ENCODE measurements at regions not wholly inside any gene's neighbourhood (a gene's known extent, or its start where the extent isn't known, plus 50 kb on each side); places are given as distances from the start of the nearest gene placed in this dataset.

DNA sequence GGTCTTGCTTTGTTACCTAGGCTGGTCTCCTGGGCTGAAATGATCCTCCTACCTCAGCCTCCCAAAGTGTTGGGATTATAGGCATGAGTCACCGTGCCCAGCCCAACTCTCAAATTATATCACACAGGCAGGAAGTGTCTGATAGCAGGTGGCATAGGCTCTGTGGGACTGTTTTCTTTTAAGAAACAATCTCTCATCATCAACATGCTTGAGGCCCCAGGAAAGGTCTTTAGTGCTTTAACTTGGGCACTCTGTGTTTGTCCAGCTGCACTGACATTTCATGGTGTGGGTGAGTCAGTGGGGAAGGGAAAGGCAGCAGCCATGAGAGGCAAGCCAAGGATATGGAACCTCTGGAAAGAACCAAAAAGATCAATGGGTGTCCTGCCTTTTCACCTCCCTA, 88.1 kb upstream of the TSPAN5 start:
- H3K27ac ChIP-seq: no peak overlapping the region
- TF ChIP-seq CTCF (IDR thresholded peaks at IDR 0.05) (no peak), ZFX (IDR thresholded peaks at IDR 0.05; ENCODE audit: borderline replicate concordance) (no peak)

GRCh38 chr4:98745366-98745765, 87.0 kb upstream of the TSPAN5 start:
- TF ChIP-seq CTCF (IDR thresholded peaks at IDR 0.05) (peak; percentile 66), ZFX (IDR thresholded peaks at IDR 0.05; ENCODE audit: borderline replicate concordance) (no peak)
- no peak overlapping the region for H3K27ac ChIP-seq

DNA sequence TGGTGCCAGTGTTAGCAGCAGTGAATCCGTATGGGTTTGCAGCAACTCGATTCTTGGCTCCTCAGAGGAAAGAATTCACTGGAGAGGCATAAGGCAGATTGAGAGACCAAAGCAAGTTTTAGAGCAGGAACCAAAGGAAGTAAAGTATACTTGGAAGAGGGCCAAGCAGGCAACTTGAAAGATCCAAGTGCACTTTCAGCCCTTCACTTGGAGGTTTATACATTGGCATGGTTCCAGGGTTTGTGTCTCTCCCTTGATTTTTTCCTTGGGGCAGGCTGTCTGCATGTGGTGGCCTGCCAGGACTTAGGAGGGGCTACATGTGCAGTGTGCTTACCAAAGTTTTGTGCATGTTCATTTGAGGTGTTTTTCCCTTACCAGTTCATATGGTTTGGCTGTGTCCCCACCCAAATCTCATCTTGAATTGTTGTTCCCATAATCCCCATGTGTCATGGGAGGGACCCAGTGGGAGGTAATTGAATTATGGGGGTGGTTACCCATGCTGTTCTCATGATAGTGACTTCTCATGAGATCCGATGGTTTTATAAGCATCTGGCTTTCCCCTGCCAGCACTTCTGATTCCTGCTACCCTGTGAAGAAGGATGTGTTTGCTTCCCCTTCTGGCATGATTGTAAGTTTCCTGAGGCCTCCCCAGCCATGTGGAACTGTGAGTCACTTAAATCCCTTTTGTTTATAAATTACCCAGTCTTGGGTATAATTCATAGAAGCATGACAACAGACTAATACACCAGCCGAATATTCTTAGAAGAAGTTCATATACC, 86.2 kb upstream of the TSPAN5 start:
- no peak overlapping the region for H3K27ac ChIP-seq
- no peak for TF ChIP-seq CTCF (IDR thresholded peaks at IDR 0.05)
- TF ChIP-seq ZFX (IDR thresholded peaks at IDR 0.05; ENCODE audit: borderline replicate concordance): no peak

DNA sequence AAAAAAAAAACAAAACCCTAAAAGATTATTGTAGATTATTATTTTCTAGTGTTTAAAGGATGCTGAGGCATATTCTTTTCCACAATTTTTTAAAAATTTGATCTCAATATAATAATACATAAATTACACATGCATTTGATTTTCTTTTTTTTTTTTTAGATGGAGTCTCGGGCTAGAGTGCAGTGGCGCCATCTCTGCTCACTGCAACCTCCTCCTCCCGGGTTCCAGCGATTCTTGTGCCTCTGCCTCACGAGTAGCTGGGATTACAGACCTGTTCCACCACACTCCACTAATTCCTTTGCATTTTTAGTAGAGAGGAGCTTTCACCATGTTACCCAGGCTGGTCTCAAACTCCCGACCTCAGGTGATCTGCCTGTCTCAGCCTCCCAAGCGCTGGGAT, 83.5 kb upstream of the TSPAN5 start:
- TF ChIP-seq ZFX (IDR thresholded peaks at IDR 0.05; ENCODE audit: borderline replicate concordance): no peak
- TF ChIP-seq CTCF (IDR thresholded peaks at IDR 0.05): peak; percentile 19; the same call in 1 of the 2 replicates
- H3K27ac ChIP-seq: no peak overlapping the region

DNA sequence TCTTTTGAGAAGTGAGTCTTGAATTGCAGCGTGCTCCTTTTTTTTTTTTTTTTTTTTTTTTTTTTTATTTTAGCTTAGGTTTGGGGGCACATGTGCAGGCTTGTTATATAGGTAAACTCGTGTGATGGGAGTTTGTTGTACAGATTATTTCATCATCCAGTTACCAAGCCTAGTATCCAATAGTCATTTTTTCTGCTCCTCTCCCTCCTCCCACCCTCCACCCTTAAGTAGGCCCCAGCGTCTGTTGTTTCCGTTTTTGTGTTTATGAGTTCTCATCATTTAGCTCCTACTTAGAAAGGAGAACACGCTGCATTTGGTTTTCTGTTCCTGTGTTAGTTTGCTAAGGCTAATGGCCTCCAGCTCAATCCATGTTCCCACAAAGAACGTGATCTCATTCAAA, 81.3 kb upstream of the TSPAN5 start:
- H3K27ac ChIP-seq: no peak overlapping the region
- TF ChIP-seq CTCF (IDR thresholded peaks at IDR 0.05): no peak
- no peak for TF ChIP-seq ZFX (IDR thresholded peaks at IDR 0.05; ENCODE audit: borderline replicate concordance)

- H3K27ac ChIP-seq: no peak overlapping the region
- TF ChIP-seq ZFX (IDR thresholded peaks at IDR 0.05; ENCODE audit: borderline replicate concordance): no peak
- TF ChIP-seq CTCF (IDR thresholded peaks at IDR 0.05): no peak
Observed at GRCh38 chr4:98733601-98734000, 75.2 kb upstream of the TSPAN5 start.

DNA sequence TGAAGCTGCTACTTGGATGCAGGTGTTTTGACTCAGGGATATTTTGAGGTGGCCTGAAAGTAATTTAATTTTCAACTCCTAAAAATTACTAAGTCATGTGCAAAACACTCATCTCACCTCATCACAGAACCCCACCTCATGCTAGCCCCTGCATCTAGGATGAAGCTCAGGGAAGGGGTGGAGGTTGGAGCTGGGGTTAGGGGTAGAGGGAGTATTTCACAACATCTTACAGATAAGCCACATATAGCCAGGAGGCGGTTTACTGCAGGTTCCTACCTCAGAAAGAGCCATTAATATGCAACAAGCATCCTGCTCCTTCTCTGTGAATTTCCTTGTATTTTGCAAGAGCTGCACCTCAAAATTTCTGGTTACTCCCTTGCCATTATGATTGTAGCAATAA, 70.5 kb upstream of the TSPAN5 start:
- no peak overlapping the region for H3K27ac ChIP-seq
- TF ChIP-seq CTCF (IDR thresholded peaks at IDR 0.05) (no peak), ZFX (IDR thresholded peaks at IDR 0.05; ENCODE audit: borderline replicate concordance) (no peak)
